ENCODE measurements at regions not wholly inside any gene's neighbourhood (a gene's known extent, or its start where the extent isn't known, plus 50 kb on each side); places are given as distances from the start of the nearest gene placed in this dataset.
"Not testable (repeated sequence)": the region's sequence is repeated elsewhere in the genome, so short reads cannot be mapped to it uniquely, and the experiment has no call there.

- no peak overlapping the region for H3K4me3 ChIP-seq
- WGBS (ENCODE audit: insufficient coverage, insufficient replicate concordance, low lambda C conversion rate, missing lambda C conversion rate): 0% methylated on average over 1 of the region's 1 CpG
- no peak overlapping the region for H3K4me2 ChIP-seq (ENCODE audit: control insufficient read depth, insufficient read depth)
- H3K27me3 ChIP-seq (replicated peaks in 1 of 2; ENCODE audit: control insufficient read depth in 2 of 2, insufficient read depth in 2 of 2, low read length in 1 of 2): no peaks in the 10 kb centered on the region
- no peak overlapping the region for H3K9ac ChIP-seq (ENCODE audit: control insufficient read depth, insufficient read depth, low read length)
- CTCF ChIA-PET: no interaction called here
- no peaks in the 10 kb centered on the region for H3K79me2 ChIP-seq (ENCODE audit: control insufficient read depth, insufficient read depth, low read length)
- H3K9me3 ChIP-seq (replicated peaks; ENCODE audit: control insufficient read depth, insufficient read depth, low read length): no peaks in the 10 kb centered on the region
- H3K36me3 ChIP-seq (ENCODE audit: control insufficient read depth in 2 of 2, insufficient read depth in 2 of 2, low read length in 1 of 2): no peaks in the 10 kb centered on the region
- BruUV-seq (replicated peaks): no TSS peak
- RAD21 ChIA-PET (ENCODE audit: unreplicated experiment): no interaction called here
- H3K27ac ChIP-seq (ENCODE audit: control insufficient read depth, insufficient read depth): no peak overlapping the region
- POLR2A ChIA-PET: no interaction called here
- FAIRE-seq: no peak
- no peak overlapping the region for H2AFZ ChIP-seq (ENCODE audit: control insufficient read depth, low read depth, low read length)
- H3K4me1 ChIP-seq (ENCODE audit: control insufficient read depth, insufficient read depth, low read length): no peaks in the 10 kb centered on the region
- no peak for TF ChIP-seq STAT1 (conservative IDR thresholded peaks at IDR 0.05)
- TF ChIP-seq IKZF2 (IDR thresholded peaks at IDR 0.05): no peak
- TF ChIP-seq ATF3 (IDR thresholded peaks at IDR 0.05; ENCODE audit: borderline replicate concordance, extremely low read depth, low read depth, low read length): no peak
- no peak for TF ChIP-seq ZBTB11 (CRISPR knock-in tag; IDR thresholded peaks at IDR 0.05)
- SMC1A ChIA-PET (ENCODE audit: uncharacterized antibody, unreplicated experiment): no interaction called here
- intact Hi-C loops (cut with micrococcal nuclease; ENCODE audit: unreplicated experiment) (no loop called here), in situ Hi-C loops (cut with MboI) (no loop called here)
- no peak for ATAC-seq
- H4K20me1 ChIP-seq (ENCODE audit: control insufficient read depth, insufficient read depth): no peaks in the 10 kb centered on the region
- DNase-seq (ENCODE audit: low read depth, low spot score): no peak
These were observed 270.7 kb upstream of the CELF4 start for GRCh38 chr18:37836071-37836970.

GRCh38 chr18:37832010-37832695 lies 266.6 kb upstream of the CELF4 start:
- H2AFZ ChIP-seq (ENCODE audit: control insufficient read depth, low read depth, low read length); DNase-seq (ENCODE audit: low read depth, low spot score); H3K9me3 ChIP-seq (replicated peaks; ENCODE audit: control insufficient read depth, insufficient read depth, low read length); H3K27ac ChIP-seq (ENCODE audit: control insufficient read depth, insufficient read depth); H3K79me2 ChIP-seq (ENCODE audit: control insufficient read depth, insufficient read depth, low read length); intact Hi-C loops (cut with micrococcal nuclease; ENCODE audit: unreplicated experiment); H3K4me2 ChIP-seq (ENCODE audit: control insufficient read depth, insufficient read depth); H3K4me1 ChIP-seq (ENCODE audit: control insufficient read depth, insufficient read depth, low read length); H3K9ac ChIP-seq (ENCODE audit: control insufficient read depth, insufficient read depth, low read length); RAD21 ChIA-PET (ENCODE audit: unreplicated experiment); H4K20me1 ChIP-seq (ENCODE audit: control insufficient read depth, insufficient read depth); H3K4me3 ChIP-seq; H3K27me3 ChIP-seq (replicated peaks in 1 of 2; ENCODE audit: control insufficient read depth in 2 of 2, insufficient read depth in 2 of 2, low read length in 1 of 2); POLR2A ChIA-PET; SMC1A ChIA-PET (ENCODE audit: uncharacterized antibody, unreplicated experiment); H3K36me3 ChIP-seq (ENCODE audit: control insufficient read depth in 2 of 2, insufficient read depth in 2 of 2, low read length in 1 of 2); ATAC-seq; BruUV-seq (replicated peaks); CTCF ChIA-PET; in situ Hi-C loops (cut with MboI); FAIRE-seq: not testable (repeated sequence)
- 40% methylated on average over 13 of the region's 15 CpGs for WGBS (ENCODE audit: insufficient coverage, insufficient replicate concordance, low lambda C conversion rate, missing lambda C conversion rate)

Data from GM12878 (cell line).